ENCODE measurements at regions not wholly inside any gene's neighbourhood (a gene's known extent, or its start where the extent isn't known, plus 50 kb on each side); places are given as distances from the start of the nearest gene placed in this dataset.

- H3K27ac ChIP-seq = no peak overlapping the region
- intact Hi-C loops (cut with DNase I; ENCODE audit: low total_unique reads) = no loop called here
- H3K27me3 ChIP-seq = no peaks in the 10 kb centered on the region
- no peaks in the 10 kb centered on the region for H3K9me3 ChIP-seq
- H3K36me3 ChIP-seq = no peaks in the 10 kb centered on the region
- no peak overlapping the region for H3K4me3 ChIP-seq
- peaks cover 4 to 9% of the 10 kb centered on the region in 2 donors for H3K4me1 ChIP-seq
- TF ChIP-seq CTCF (IDR thresholded peaks at IDR 0.05) = no peak
- TF ChIP-seq POLR2A (IDR thresholded peaks at IDR 0.05) = no peak
- no peak for DNase-seq
Observed at GRCh38 chr13:44151474-44151873, 222.2 kb upstream of the SERP2 start.

GRCh38 chr13:44153496-44153895 lies 220.1 kb upstream of the SERP2 start:
- DNase-seq = no peak
- H3K4me1 ChIP-seq = peaks cover 4 to 9% of the 10 kb centered on the region in 2 donors
- TF ChIP-seq POLR2A (IDR thresholded peaks at IDR 0.05) (no peak), CTCF (IDR thresholded peaks at IDR 0.05) (no peak)
- no peaks in the 10 kb centered on the region for H3K27me3 ChIP-seq
- no peak overlapping the region for H3K4me3 ChIP-seq
- no peaks in the 10 kb centered on the region for H3K9me3 ChIP-seq
- peak overlapping the region in 1 of 2 donors; percentile 51 for H3K27ac ChIP-seq
- H3K36me3 ChIP-seq = no peaks in the 10 kb centered on the region
- intact Hi-C loops (cut with DNase I; ENCODE audit: low total_unique reads) = no loop called here

- H3K4me1 ChIP-seq = peaks cover 4 to 9% of the 10 kb centered on the region in 2 donors
- peak; percentile 86 to 91 for DNase-seq
- no peaks in the 10 kb centered on the region for H3K9me3 ChIP-seq
- TF ChIP-seq CTCF (IDR thresholded peaks at IDR 0.05) = peak in 1 of 4 experiments; percentile 13
- TF ChIP-seq POLR2A (IDR thresholded peaks at IDR 0.05) = no peak
- no peaks in the 10 kb centered on the region for H3K36me3 ChIP-seq
- H3K4me3 ChIP-seq = peak overlapping the region in 1 of 2 donors; percentile 13
- no peaks in the 10 kb centered on the region for H3K27me3 ChIP-seq
- intact Hi-C loops (cut with DNase I; ENCODE audit: low total_unique reads) = no loop called here
- peak overlapping the region; percentile 70 to 74 for H3K27ac ChIP-seq
Observed at GRCh38 chr13:44155422-44156293, 218.0 kb upstream of the SERP2 start.

GRCh38 chr13:44156294-44156658 lies 217.3 kb upstream of the SERP2 start:
- intact Hi-C loops (cut with DNase I; ENCODE audit: low total_unique reads) = no loop called here
- Histone ChIP-seq H3K9me3 (no peaks in the 10 kb centered on the region), H3K27ac (peak overlapping the region; percentile 70 to 74), H3K36me3 (no peaks in the 10 kb centered on the region), H3K4me1 (peaks cover 4 to 9% of the 10 kb centered on the region in 2 donors), H3K4me3 (peak overlapping the region in 1 of 2 donors; percentile 13), H3K27me3 (no peaks in the 10 kb centered on the region)
- TF ChIP-seq CTCF (IDR thresholded peaks at IDR 0.05) = no peak
- no peak for TF ChIP-seq POLR2A (IDR thresholded peaks at IDR 0.05)
- DNase-seq = no peak

- TF ChIP-seq CTCF (IDR thresholded peaks at IDR 0.05) (no peak), POLR2A (IDR thresholded peaks at IDR 0.05) (no peak)
- Histone ChIP-seq H3K4me3 (no peak overlapping the region), H3K27me3 (no peaks in the 10 kb centered on the region), H3K36me3 (no peaks in the 10 kb centered on the region), H3K27ac (no peak overlapping the region), H3K9me3 (no peaks in the 10 kb centered on the region), H3K4me1 (peaks cover 4 to 9% of the 10 kb centered on the region in 2 donors)
- intact Hi-C loops (cut with DNase I; ENCODE audit: low total_unique reads) = no loop called here
- no peak for DNase-seq
Observed at GRCh38 chr13:44157606-44158005, 216.0 kb upstream of the SERP2 start.

Measured in uterus (tissue), 3 donors.